HFF-Myc (cell line): ENCODE measurements at regions not wholly inside any gene's neighbourhood (a gene's known extent, or its start where the extent isn't known, plus 50 kb on each side); places are given as distances from the start of the nearest gene placed in this dataset.

ENCODE experiments used
- DNase-seq: peaks from one replicate; pipeline ENCODE4 v3.0.0-alpha.2; 2011; ENCODE audit warnings: low read depth; ENCODE audit errors: extremely low read depth
- H3K4me3 ChIP-seq: replicated peaks from 2 replicates; pipeline ENCODE4 v1.5.1; 2011; ENCODE audit warnings: low read depth, mild to moderate bottlenecking, control low read depth, low read length
- CTCF ChIP-seq: IDR thresholded peaks from 2 replicates; pipeline ENCODE4 v1.5.1; 2012; ENCODE audit warnings: mild to moderate bottlenecking, low read depth, low read length, control low read depth; ENCODE audit errors: missing control alignments

GRCh38 chr2:239822146-239822831, 202.9 kb downstream of the NDUFA10 start:
- no peak for DNase-seq
- no peak overlapping the region for H3K4me3 ChIP-seq
- TF ChIP-seq CTCF, result no peak

GRCh38 chr2:239821694-239822075, 203.5 kb downstream of the NDUFA10 start:
- DNase-seq, result no peak
- H3K4me3 ChIP-seq, result no peak overlapping the region
- no peak for TF ChIP-seq CTCF

GRCh38 chr2:239820836-239821693, 204.1 kb downstream of the NDUFA10 start:
- DNase-seq, result no peak
- H3K4me3 ChIP-seq, result no peak overlapping the region
- TF ChIP-seq CTCF, result no peak

GRCh38 chr2:239819974-239820555, 205.1 kb downstream of the NDUFA10 start:
- TF ChIP-seq CTCF, result no peak
- H3K4me3 ChIP-seq, result no peak overlapping the region
- no peak for DNase-seq

GRCh38 chr2:239819091-239819973, 205.8 kb downstream of the NDUFA10 start:
- no peak for DNase-seq
- no peak for TF ChIP-seq CTCF
- H3K4me3 ChIP-seq, result no peak overlapping the region

GRCh38 chr2:239818531-239819011, 206.6 kb downstream of the NDUFA10 start:
- H3K4me3 ChIP-seq, result no peak overlapping the region
- TF ChIP-seq CTCF, result no peak
- no peak for DNase-seq
